GM18870 (cell line): ENCODE measurements at regions not wholly inside any gene's neighbourhood (a gene's known extent, or its start where the extent isn't known, plus 50 kb on each side); places are given as distances from the start of the nearest gene placed in this dataset.
"Not testable (repeated sequence)": the region's sequence is repeated elsewhere in the genome, so short reads cannot be mapped to it uniquely, and the experiment has no call there.

Experiments
- ATAC-seq: cut with Tn5 transposase; IDR thresholded peaks from one replicate; pipeline ENCODE4 v1.9.1; 2021; ENCODE audit warnings: moderate library complexity; ENCODE audit not compliant: unreplicated experiment

GRCh38 chr10:30703446-30703845 is 73.9 kb upstream of the LYZL2 start:
- not testable (repeated sequence) for ATAC-seq

- no peak for ATAC-seq
Observed at GRCh38 chr10:30702860-30703259, 73.3 kb upstream of the LYZL2 start.

GRCh38 chr10:30701451-30702173 is 72.1 kb upstream of the LYZL2 start:
- ATAC-seq, result peak; percentile 50

- ATAC-seq, result no peak
Observed at GRCh38 chr10:30697806-30698205, 68.3 kb upstream of the LYZL2 start.

GRCh38 chr10:30697221-30697620 is 67.7 kb upstream of the LYZL2 start:
- not testable (repeated sequence) for ATAC-seq

- not testable (repeated sequence) for ATAC-seq
Observed at GRCh38 chr10:30696416-30697185, 67.0 kb upstream of the LYZL2 start.

GRCh38 chr10:30695481-30696236 is 66.1 kb upstream of the LYZL2 start:
- ATAC-seq, result not testable (repeated sequence)

- ATAC-seq, result no peak
Observed at GRCh38 chr10:30694518-30695228, 65.1 kb upstream of the LYZL2 start.

- no peak for ATAC-seq
Observed at GRCh38 chr10:30691639-30692015, 62.1 kb upstream of the LYZL2 start.

- ATAC-seq, result not testable (repeated sequence)
Observed at GRCh38 chr10:30690948-30691638, 61.5 kb upstream of the LYZL2 start.

- no peak for ATAC-seq
Observed at GRCh38 chr10:30688456-30688855, 58.9 kb upstream of the LYZL2 start.

- ATAC-seq, result no peak
Observed at GRCh38 chr10:30687698-30688213, 58.2 kb upstream of the LYZL2 start.

GRCh38 chr10:30686708-30687107 is 57.2 kb upstream of the LYZL2 start:
- ATAC-seq, result no peak

GRCh38 chr10:30683496-30683895 is 53.9 kb upstream of the LYZL2 start:
- ATAC-seq, result no peak

GRCh38 chr10:30682377-30683199 is 53.0 kb upstream of the LYZL2 start:
- ATAC-seq, result not testable (repeated sequence)

GRCh38 chr10:30680908-30681307 is 51.4 kb upstream of the LYZL2 start:
- no peak for ATAC-seq
